ENCODE measurements at regions not wholly inside any gene's neighbourhood (a gene's known extent, or its start where the extent isn't known, plus 50 kb on each side); places are given as distances from the start of the nearest gene placed in this dataset.

DNA sequence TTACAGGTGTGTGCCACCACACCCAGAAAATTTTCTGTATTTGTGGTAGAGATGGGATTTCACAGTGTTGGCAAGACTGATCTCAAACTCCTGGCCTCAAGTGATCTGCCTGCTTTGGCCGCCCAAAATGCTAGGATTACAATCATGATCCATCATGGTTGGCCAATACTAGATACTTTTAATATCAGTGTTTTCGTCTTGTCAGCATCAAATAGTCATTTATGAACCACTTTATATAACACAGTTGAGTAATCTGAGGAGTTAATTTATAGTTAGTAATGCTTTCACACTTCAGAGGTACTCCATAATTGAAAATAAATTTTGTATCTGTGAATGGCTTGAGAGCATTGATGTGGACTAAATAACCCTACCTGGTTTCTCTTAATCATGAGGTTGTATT lies 178.6 kb downstream of the TRAM1L1 start:
- Histone ChIP-seq H3K9ac (ENCODE audit: extremely low read depth, insufficient read length, low read length) (no peak overlapping the region), H4K5ac (ENCODE audit: insufficient read length, low read depth, low read length) (no peak overlapping the region), H3K18ac (ENCODE audit: insufficient read length, low read depth, low read length) (no peak overlapping the region), H3K4me2 (ENCODE audit: insufficient read depth, insufficient read length, low read length) (no peak overlapping the region), H2AK5ac (ENCODE audit: insufficient read length, low read length) (no peak overlapping the region), H3T11ph (ENCODE audit: low read length) (no peak overlapping the region), H3K4ac (ENCODE audit: low read depth, low read length) (no peak overlapping the region), H3K27ac (ENCODE audit: insufficient read length, low read depth, low read length) (no peak overlapping the region), H4K91ac (ENCODE audit: insufficient read length, low read depth, low read length) (no peak overlapping the region), H3K79me1 (ENCODE audit: insufficient read depth, low read depth, low read length, poor library complexity, severe bottlenecking) (no peaks in the 10 kb centered on the region), H4K8ac (replicated peaks; ENCODE audit: insufficient read length, low read depth, low read length) (no peak overlapping the region), H2BK12ac (ENCODE audit: insufficient read length, low read depth, low read length) (no peak overlapping the region), H2BK20ac (ENCODE audit: low read depth, low read length, poor library complexity, severe bottlenecking) (no peak overlapping the region), H3K23ac (ENCODE audit: insufficient read length, low read depth, low read length) (no peak overlapping the region), H3K23me2 (ENCODE audit: insufficient read length, low read depth, low read length, poor library complexity, severe bottlenecking) (no peaks in the 10 kb centered on the region), H3K14ac (ENCODE audit: insufficient read depth, low read length) (no peak overlapping the region), H3K79me2 (ENCODE audit: insufficient read depth, low read length) (no peaks in the 10 kb centered on the region), H3K27me3 (ENCODE audit: insufficient read depth, low read length) (no peaks in the 10 kb centered on the region), H4K20me1 (ENCODE audit: control insufficient read depth, insufficient read depth, insufficient read length) (no peaks in the 10 kb centered on the region), H2BK120ac (ENCODE audit: low read depth, low read length, poor library complexity, severe bottlenecking) (no peak overlapping the region), H3K4me1 (ENCODE audit: insufficient read depth, low read length) (no peaks in the 10 kb centered on the region), H3K56ac (ENCODE audit: insufficient read length, low read depth, low read length) (no peak overlapping the region), H2BK5ac (ENCODE audit: insufficient read length, low read length) (no peak overlapping the region), H2BK15ac (ENCODE audit: low read depth, low read length) (no peak overlapping the region), H3K9me3 (ENCODE audit: control insufficient read depth, low read depth, low read length) (no peaks in the 10 kb centered on the region), H2AFZ (ENCODE audit: low read length) (no peak overlapping the region)
- Mint-ChIP-seq H3K36me3 (ENCODE audit: insufficient read depth in 1 of 3, low read depth in 3 of 3) (no peaks in the 10 kb centered on the region), H3K4me1 (no peaks in the 10 kb centered on the region), H3K27ac (no peak overlapping the region), H3K4me3 (no peak overlapping the region), H3K27me3 (ENCODE audit: low read depth) (no peaks in the 10 kb centered on the region), H3K9me3 (no peaks in the 10 kb centered on the region)
- no CpG with 5 or more reads among the region's 2 CpGs for WGBS (ENCODE audit: extremely low coverage, insufficient read length, low lambda C conversion rate)
- TF ChIP-seq, protein P1, sequence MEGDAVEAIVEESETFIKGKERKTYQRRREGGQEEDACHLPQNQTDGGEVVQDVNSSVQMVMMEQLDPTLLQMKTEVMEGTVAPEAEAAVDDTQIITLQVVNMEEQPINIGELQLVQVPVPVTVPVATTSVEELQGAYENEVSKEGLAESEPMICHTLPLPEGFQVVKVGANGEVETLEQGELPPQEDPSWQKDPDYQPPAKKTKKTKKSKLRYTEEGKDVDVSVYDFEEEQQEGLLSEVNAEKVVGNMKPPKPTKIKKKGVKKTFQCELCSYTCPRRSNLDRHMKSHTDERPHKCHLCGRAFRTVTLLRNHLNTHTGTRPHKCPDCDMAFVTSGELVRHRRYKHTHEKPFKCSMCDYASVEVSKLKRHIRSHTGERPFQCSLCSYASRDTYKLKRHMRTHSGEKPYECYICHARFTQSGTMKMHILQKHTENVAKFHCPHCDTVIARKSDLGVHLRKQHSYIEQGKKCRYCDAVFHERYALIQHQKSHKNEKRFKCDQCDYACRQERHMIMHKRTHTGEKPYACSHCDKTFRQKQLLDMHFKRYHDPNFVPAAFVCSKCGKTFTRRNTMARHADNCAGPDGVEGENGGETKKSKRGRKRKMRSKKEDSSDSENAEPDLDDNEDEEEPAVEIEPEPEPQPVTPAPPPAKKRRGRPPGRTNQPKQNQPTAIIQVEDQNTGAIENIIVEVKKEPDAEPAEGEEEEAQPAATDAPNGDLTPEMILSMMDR (conservative IDR thresholded peaks at IDR 0.05): no peak
- DNase-seq: no peak
